ENCODE measurements at regions not wholly inside any gene's neighbourhood (a gene's known extent, or its start where the extent isn't known, plus 50 kb on each side); places are given as distances from the start of the nearest gene placed in this dataset.
A peak's percentile ranks its signal among the peaks of the same experiment; 100 is the strongest.

DNA sequence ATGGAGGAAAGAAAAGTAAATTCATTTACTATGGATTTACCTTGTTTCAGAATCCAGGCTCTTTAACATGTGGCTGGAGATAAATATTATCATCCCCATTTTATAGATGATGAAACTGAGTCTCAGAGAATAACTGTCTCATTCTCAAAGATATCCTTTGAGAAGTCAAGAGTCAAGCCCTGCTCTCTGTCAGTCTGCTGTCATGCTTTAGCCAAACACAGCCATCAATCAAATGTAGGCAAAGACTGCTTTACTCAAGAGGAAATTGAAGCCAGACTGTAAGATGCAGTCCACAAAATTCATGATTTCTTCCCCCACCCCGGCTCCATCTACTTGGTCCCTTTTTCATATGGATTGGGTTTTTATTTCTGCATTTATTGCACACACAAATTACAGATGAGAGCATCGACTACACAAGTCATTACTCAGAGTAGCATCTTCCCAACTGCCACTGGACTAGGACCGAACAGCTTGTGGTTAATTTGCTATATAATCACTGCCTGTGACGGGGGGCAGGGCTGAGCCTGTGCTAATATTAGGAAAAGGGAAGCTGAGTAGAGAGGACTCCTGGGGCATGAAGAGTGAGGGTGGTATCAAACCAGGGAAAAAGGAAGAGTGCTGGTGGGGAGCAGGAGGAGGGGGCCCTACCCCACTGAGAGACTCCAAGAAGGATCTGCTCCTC, 102.7 kb upstream of the TOP1 start:
- DNase-seq (ENCODE audit: low read depth): no peak

DNA sequence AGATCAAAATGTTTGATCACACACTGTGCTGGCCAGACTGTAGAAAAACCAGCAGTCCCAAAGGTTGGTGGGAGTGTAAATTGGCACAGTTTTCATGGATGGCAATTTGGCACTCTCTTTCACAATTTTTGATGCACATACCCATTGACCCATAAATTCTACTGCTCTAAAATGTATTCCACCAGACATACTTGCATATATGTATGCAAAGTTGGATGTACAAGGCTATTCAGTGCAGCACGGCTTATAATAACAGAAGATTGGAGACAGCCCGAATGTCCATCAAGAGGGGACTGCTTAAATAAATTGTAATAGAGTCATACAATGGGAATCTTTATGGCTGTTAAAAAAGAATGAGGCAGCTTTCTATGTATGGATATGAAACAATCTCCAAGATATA, 101.7 kb upstream of the TOP1 start:
- DNase-seq (ENCODE audit: low read depth): no peak

- no peak for DNase-seq (ENCODE audit: low read depth)
Observed at GRCh38 chr20:40930561-40930960, 98.1 kb upstream of the TOP1 start.

- no peak for DNase-seq (ENCODE audit: low read depth)
Observed at GRCh38 chr20:40931410-40932044, 97.1 kb upstream of the TOP1 start.

DNA sequence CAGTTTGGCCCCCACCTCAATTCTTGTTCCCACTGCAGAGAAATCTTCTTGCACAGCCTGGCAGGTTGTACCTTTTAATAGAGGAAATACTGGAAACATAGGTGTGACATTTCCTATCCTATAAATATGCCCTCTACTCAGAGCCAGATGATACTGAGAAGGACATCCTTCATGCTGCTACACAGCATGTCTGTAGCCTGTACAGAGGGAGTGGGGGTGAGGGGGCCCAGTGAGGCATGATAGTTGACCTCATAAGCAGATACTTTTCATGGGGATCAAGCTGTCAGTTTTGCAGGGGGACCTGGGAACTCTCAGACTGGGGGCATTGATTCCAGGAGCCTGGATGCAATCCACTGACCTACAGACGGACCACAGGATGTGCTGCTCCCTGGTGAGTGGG, 96.2 kb upstream of the TOP1 start:
- DNase-seq (ENCODE audit: low read depth): no peak

GRCh38 chr20:40933758-40934157, 94.9 kb upstream of the TOP1 start:
- no peak for DNase-seq (ENCODE audit: low read depth)

GRCh38 chr20:40938020-40938419, 90.6 kb upstream of the TOP1 start:
- no peak for DNase-seq (ENCODE audit: low read depth)

DNA sequence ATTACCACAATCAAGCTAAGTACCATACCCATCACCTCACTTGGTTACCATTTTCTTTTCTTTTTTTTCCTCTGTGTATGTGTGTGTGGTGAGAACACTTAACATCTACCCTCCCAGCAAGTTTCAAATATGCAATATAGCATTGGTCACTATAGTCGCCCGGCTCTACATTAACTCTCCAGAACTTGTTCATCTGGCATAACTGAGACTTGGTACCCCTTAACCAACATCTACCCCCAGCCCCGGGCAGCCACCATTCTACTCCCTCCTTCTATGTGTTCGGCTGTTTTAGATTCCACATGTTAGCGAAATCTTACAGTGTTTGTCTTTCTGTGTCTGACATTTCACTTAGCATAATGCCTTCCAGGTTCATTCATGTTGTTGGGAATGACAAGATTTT, 89.0 kb upstream of the TOP1 start:
- DNase-seq (ENCODE audit: low read depth): no peak

DNA sequence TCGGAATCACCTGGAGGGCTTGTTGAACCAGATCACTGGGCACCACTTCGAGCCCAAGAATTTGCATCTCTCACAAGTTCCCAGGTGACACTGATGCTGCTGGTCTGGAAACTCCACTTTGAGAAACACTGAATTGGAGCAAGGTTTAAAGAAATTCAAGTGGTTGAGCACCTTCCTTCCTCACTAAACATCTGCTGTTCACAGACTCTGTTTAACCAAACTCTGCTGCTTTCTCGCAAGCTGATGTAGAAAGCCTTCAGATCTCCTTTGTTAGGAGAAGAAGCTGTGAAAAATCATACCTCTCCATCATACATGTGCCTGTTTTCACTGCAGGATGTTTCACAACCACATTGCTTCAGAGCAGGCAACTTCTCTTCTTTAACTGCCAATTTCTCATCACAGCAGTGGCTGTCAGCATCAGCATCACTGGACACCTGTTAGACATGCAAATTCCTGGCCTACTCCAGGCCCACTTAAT, 87.5 kb upstream of the TOP1 start:
- no peak for DNase-seq (ENCODE audit: low read depth)

GRCh38 chr20:40942006-40942405, 86.6 kb upstream of the TOP1 start:
- no peak for DNase-seq (ENCODE audit: low read depth)

GRCh38 chr20:40942775-40943174, 85.8 kb upstream of the TOP1 start:
- no peak for DNase-seq (ENCODE audit: low read depth)

- no peak for DNase-seq (ENCODE audit: low read depth)
Observed at GRCh38 chr20:40943591-40943990, 85.0 kb upstream of the TOP1 start.

GRCh38 chr20:40945189-40945588, 83.4 kb upstream of the TOP1 start:
- no peak for DNase-seq (ENCODE audit: low read depth)

DNA sequence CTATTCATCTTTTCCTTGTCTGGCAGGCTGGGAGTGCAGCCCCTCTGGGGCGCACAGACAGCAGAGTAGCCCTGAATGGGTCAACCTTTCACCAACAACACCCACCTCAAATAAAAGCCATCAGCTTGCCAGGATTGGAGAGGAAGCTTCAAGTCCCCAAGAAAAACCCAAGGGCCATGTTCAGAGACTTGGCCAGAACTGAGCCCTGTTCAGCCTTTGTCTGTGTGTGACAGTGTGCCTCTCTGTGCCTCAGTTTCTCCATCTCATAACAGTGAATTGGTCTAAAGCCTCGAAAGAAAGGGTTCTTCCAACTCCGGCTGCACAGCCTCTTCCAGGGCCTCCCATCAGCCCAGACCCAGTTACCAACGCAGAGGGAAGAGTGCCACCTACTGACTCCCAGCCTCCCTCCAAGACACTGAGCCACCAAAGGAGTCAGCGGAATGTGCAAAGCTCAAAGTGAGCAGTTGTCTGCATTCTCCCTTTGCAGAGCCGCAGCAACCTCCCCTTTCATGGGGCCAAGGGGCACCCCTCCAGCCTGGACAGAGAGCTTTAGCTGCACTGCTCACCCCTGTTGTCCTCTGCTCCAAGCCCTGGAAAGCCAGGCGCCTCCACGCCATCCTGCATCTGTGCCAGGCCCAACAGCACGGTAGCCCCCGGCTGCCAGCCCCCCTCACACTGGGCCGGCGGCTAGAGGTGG, 82.7 kb upstream of the TOP1 start:
- peak; percentile 19 for DNase-seq (ENCODE audit: low read depth)

DNA sequence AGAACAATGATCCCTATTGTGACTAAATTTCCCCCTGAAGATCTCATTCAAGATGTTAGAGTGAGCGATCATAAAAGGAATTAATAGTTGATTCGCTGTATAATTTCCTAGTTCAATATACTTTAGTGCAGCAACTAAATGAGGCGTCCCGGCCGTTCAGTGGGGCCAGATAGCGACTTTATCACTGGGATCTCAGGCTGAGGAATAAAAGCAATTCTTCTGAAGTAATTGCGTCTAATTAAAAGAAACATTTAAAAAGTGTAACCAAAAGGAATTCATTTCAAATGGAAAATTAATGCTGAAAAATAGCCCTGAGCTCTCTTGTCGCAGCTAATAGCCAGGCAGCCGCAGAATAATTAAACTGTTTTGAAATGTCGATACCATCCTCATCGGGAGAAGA, 82.2 kb upstream of the TOP1 start:
- DNase-seq (ENCODE audit: low read depth): no peak

DNA sequence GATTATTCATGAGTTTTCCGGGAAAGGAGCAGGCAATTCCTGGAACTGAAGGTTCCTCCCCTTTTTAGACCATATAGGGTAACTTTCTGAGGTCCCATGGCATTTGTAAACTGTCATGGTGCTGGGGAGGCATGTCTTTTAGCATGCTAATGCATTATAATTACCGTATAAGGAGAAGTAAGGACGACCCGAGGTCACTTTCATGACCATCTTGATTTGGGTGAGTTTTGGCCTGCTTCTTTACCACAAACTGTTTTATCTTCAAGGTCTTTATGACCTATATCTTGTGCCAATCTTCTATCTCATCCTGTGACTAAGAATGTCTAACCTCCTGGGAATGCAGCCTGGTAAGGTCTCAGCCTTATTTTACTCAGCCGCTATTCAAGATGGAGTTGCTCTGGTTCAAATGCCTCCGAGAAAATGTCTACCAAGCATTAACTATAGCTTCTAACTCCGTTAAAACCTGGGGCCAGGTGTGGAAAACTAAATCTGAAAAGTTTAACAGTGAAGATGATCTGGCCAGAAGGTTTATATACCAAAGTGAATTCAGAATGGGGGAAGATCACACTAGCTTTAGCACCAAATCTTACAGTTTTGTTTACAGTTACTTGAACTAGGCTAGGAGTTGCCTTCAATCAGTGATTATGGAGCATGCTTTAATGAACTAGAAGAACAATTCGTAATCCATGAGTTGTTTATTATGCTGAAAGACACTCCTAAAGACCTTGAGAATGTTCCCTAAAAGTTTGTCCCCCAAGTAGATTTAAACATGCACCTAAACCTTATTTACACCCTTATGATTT, 80.0 kb upstream of the TOP1 start:
- no peak for DNase-seq (ENCODE audit: low read depth)

DNA sequence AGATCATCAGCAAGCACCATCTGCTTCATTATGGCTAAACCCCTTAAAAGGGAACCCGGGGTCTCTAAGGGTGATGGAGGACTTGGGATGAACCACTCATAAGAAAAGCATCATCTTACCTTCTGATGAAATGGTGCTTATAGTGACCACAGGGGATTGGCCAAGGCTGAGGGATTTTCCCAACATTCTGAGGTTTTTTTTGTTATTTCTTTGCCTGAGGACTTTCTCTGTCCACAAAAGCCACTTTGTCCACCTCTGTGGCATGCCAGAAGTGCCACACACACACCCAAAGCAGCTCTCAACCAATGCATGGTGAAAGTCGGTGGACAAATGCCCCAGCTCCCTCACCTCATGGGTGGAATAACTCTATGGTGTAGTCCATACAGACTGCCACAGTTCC, 79.3 kb upstream of the TOP1 start:
- no peak for DNase-seq (ENCODE audit: low read depth)

GRCh38 chr20:40952136-40952535, 76.5 kb upstream of the TOP1 start:
- DNase-seq (ENCODE audit: low read depth): no peak

DNA sequence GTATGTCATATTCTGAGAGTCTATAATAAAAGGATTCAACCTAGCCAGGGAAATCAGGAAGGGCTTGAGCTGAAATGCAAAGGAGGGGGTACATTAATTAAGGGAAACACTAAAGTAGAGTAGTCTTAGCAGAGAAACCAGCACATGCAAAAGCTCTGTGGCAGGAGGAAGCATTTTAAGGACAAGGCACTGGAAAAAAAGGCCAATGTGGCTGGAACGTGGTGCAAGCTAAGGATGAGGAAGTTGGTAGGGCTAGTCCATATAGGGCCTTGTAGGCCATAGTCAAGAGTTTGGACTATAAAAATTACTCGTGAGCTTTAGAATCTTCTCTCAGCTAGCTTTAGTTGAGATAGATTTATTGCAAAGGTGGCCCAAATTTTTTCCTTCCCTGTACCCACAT, 75.2 kb upstream of the TOP1 start:
- no peak for DNase-seq (ENCODE audit: low read depth)

DNA sequence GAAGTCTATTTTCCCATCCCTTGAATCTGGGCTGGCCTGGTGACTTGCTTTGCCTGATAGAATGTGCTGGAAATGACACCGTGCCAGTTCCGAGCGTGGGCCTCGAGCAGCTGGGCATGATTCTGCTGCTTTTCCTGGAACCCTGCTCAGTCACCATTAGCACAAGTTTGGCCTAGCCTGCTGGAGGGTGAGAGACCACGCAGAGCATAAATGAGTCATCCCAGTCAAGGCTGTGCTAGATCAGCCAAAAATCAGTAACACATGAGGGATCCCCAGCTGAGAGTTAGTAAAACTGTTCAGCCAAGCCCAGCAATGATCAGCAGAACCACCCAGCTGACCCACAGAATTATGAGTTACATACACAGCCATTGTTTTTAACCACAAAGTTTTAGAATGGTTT, 74.8 kb upstream of the TOP1 start:
- peak; percentile 32 for DNase-seq (ENCODE audit: low read depth)

GRCh38 chr20:40954521-40955165, 74.0 kb upstream of the TOP1 start:
- DNase-seq (ENCODE audit: low read depth): no peak

DNA sequence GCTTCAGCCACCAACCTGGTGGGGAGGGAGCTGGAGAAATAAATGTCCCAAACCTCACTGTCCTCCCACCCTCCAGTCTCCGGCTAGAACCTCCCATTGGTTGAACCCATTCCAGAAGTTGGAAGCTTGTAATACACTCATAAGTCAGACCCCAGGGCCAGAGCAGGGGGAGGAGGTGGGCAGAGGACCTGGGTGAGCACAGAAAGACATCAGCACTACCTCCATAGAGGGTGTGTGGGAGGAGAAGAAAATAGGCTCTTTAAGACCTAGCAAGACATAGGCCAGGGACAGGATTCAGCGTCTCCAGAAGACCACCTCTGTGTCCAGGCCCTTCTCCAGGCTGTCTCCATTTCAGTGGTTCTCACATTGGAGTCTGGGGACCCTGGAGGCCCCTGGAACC, 73.3 kb upstream of the TOP1 start:
- no peak for DNase-seq (ENCODE audit: low read depth)

All from LHCN-M2 (cell line).